SK-N-SH treated with all-trans-retinoic acid at 6 μM for 48 hours (cell line): ENCODE measurements at regions not wholly inside any gene's neighbourhood (a gene's known extent, or its start where the extent isn't known, plus 50 kb on each side); places are given as distances from the start of the nearest gene placed in this dataset.

Source experiments
- ATAC-seq: fragments of 200-7000 bp; cut with Tn5 transposase; 3 replicates; pipeline ENCODE4 v1.9.1; 2020; ENCODE audit warnings: mild to moderate bottlenecking, moderate library complexity
- ARNTL ChIP-seq: fragments of 450-650 bp; formaldehyde crosslinking; IDR thresholded peaks from 2 replicates; pipeline ENCODE4 v1.5.0; 2020; ENCODE audit warnings: low read depth, mild to moderate bottlenecking, moderate library complexity, borderline replicate concordance
- BACH2 ChIP-seq: fragments of 250-450 bp; sonication (Bioruptor Pico); IDR thresholded peaks from 2 replicates; pipeline ENCODE4 v1.9.0; 2021; ENCODE audit warnings: mild to moderate bottlenecking, borderline replicate concordance
- CREB5 ChIP-seq: fragments of 250-450 bp; sonication (Bioruptor Pico); IDR thresholded peaks from 2 replicates; pipeline ENCODE4 v1.5.1; 2020; ENCODE audit warnings: low read depth, mild to moderate bottlenecking, moderate library complexity
- CSDC2 ChIP-seq: fragments of 250-450 bp; sonication (Bioruptor Pico); IDR thresholded peaks from 2 replicates; pipeline ENCODE4 v1.5.0; 2020; ENCODE audit warnings: mild to moderate bottlenecking, moderate library complexity
- ESRRG ChIP-seq: fragments of 250-450 bp; sonication (Bioruptor Pico); IDR thresholded peaks from 2 replicates; pipeline ENCODE4 v1.6.1; 2021; ENCODE audit warnings: mild to moderate bottlenecking
- ISL1 ChIP-seq: fragments of 250-450 bp; sonication (Bioruptor Pico); IDR thresholded peaks from 2 replicates; pipeline ENCODE4 v2.1.2; 2022; ENCODE audit warnings: mild to moderate bottlenecking, moderate library complexity
- OSR1 ChIP-seq: fragments of 250-450 bp; sonication (Bioruptor Pico); IDR thresholded peaks from 2 replicates; pipeline ENCODE4 v1.8.0; 2022; ENCODE audit warnings: moderate library complexity, mild to moderate bottlenecking, inconsistent platforms
- PATZ1 ChIP-seq: fragments of 250-450 bp; sonication (Bioruptor Pico); IDR thresholded peaks from 2 replicates; pipeline ENCODE4 v1.8.0; 2020; ENCODE audit warnings: mild to moderate bottlenecking, moderate library complexity, borderline replicate concordance
- POU6F1 ChIP-seq: fragments of 250-450 bp; sonication (Bioruptor Pico); IDR thresholded peaks from 2 replicates; pipeline ENCODE4 v1.8.0; 2021; ENCODE audit warnings: low read depth, mild to moderate bottlenecking, moderate library complexity, borderline replicate concordance
- PPARA ChIP-seq: fragments of 250-450 bp; sonication (Bioruptor Pico); IDR thresholded peaks from 2 replicates; pipeline ENCODE4 v1.5.0; 2020; ENCODE audit warnings: mild to moderate bottlenecking, borderline replicate concordance
- RARB ChIP-seq: fragments of 250-450 bp; sonication (Bioruptor Pico); IDR thresholded peaks from 2 replicates; pipeline ENCODE4 v1.8.0; 2021; ENCODE audit warnings: mild to moderate bottlenecking, moderate library complexity
- SNAI2 ChIP-seq: fragments of 250-450 bp; sonication (Bioruptor Pico); IDR thresholded peaks from 2 replicates; pipeline ENCODE4 v1.5.0; 2020; ENCODE audit warnings: mild to moderate bottlenecking, moderate library complexity
- TCF4 ChIP-seq: fragments of 250-450 bp; sonication (Bioruptor Pico); IDR thresholded peaks from 2 replicates; pipeline ENCODE4 v1.8.0; 2021; ENCODE audit warnings: mild to moderate bottlenecking, moderate library complexity, borderline replicate concordance
- TOX ChIP-seq: fragments of 250-450 bp; sonication (Bioruptor Pico); IDR thresholded peaks from 2 replicates; pipeline ENCODE4 v1.8.0; 2021; ENCODE audit warnings: mild to moderate bottlenecking, moderate library complexity, borderline replicate concordance
- TSHZ2 ChIP-seq: fragments of 250-450 bp; sonication (Bioruptor Pico); IDR thresholded peaks from 2 replicates; pipeline ENCODE4 v1.5.0; 2020; ENCODE audit warnings: mild to moderate bottlenecking, moderate library complexity
- ZC3H10 ChIP-seq: fragments of 250-450 bp; sonication (Bioruptor Pico); IDR thresholded peaks from 2 replicates; pipeline ENCODE4 v1.5.1; 2021; ENCODE audit warnings: mild to moderate bottlenecking, moderate library complexity
- ZFP3 ChIP-seq: fragments of 250-450 bp; sonication (Bioruptor Pico); IDR thresholded peaks from 2 replicates; pipeline ENCODE4 v1.5.0; 2020; ENCODE audit warnings: mild to moderate bottlenecking, moderate library complexity
- ZFP30 ChIP-seq: fragments of 450-650 bp; formaldehyde crosslinking; IDR thresholded peaks from 2 replicates; pipeline ENCODE4 v1.5.0; 2022; ENCODE audit warnings: mild to moderate bottlenecking, moderate library complexity
- ZNF565 ChIP-seq: fragments of 450-650 bp; formaldehyde crosslinking; conservative IDR thresholded peaks from 2 replicates; pipeline ENCODE4 v1.5.0; 2020; ENCODE audit warnings: low read depth, mild to moderate bottlenecking, moderate library complexity
- ZNF70 ChIP-seq: fragments of 450-650 bp; formaldehyde crosslinking; IDR thresholded peaks from 2 replicates; pipeline ENCODE4 v1.5.0; 2020; ENCODE audit warnings: mild to moderate bottlenecking, moderate library complexity
- ZNF8 ChIP-seq: fragments of 450-650 bp; formaldehyde crosslinking; IDR thresholded peaks from 2 replicates; pipeline ENCODE4 v1.5.0; 2020; ENCODE audit warnings: mild to moderate bottlenecking, moderate library complexity

- TF ChIP-seq ZNF8 (CRISPR knock-in tag) (no peak), PATZ1 (CRISPR knock-in tag) (no peak), POU6F1 (no peak), ESRRG (CRISPR knock-in tag) (no peak), ZFP30 (no peak), ZC3H10 (no peak), ZNF70 (CRISPR knock-in tag) (no peak), CREB5 (CRISPR knock-in tag) (no peak), TOX (CRISPR knock-in tag) (no peak), TSHZ2 (CRISPR knock-in tag) (no peak), ISL1 (CRISPR knock-in tag) (no peak), RARB (CRISPR knock-in tag) (no peak)
- peak; percentile 17; the same call in 2 of the 3 replicates for ATAC-seq
Observed at GRCh38 chr1:229148041-229148671, 122.8 kb upstream of the RAB4A start.

- ATAC-seq = peak; percentile 19; the same call in 2 of the 3 replicates
- TF ChIP-seq ZFP3 (CRISPR knock-in tag) = no peak
- no peak for TF ChIP-seq ESRRG (CRISPR knock-in tag)
- no peak for TF ChIP-seq TOX (CRISPR knock-in tag)
- no peak for TF ChIP-seq RARB (CRISPR knock-in tag)
- TF ChIP-seq OSR1 (CRISPR knock-in tag) = no peak
- no peak for TF ChIP-seq POU6F1
- TF ChIP-seq ZNF70 (CRISPR knock-in tag) = no peak
- TF ChIP-seq CSDC2 (CRISPR knock-in tag) = no peak
- no peak for TF ChIP-seq BACH2
- TF ChIP-seq SNAI2 (CRISPR knock-in tag) = no peak
- TF ChIP-seq PPARA (CRISPR knock-in tag) = no peak
- no peak for TF ChIP-seq PATZ1 (CRISPR knock-in tag)
- no peak for TF ChIP-seq ARNTL (CRISPR knock-in tag)
- TF ChIP-seq ISL1 (CRISPR knock-in tag) = no peak
- TF ChIP-seq ZNF565 (CRISPR knock-in tag) = no peak
- no peak for TF ChIP-seq TCF4
Observed at GRCh38 chr1:229148743-229149142, 122.2 kb upstream of the RAB4A start.
